PFSK-1 (cell line): ENCODE measurements at regions not wholly inside any gene's neighbourhood (a gene's known extent, or its start where the extent isn't known, plus 50 kb on each side); places are given as distances from the start of the nearest gene placed in this dataset.

ENCODE experiments used
- FOXP2 ChIP-seq: optimal IDR thresholded peaks from 2 replicates; pipeline ENCODE3; 2011; ENCODE audit warnings: borderline replicate concordance, control low read depth, inconsistent platforms; ENCODE audit not compliant: insufficient read depth; ENCODE audit errors: extremely low read length, extremely low read depth
- POLR2AphosphoS5 ChIP-seq: IDR thresholded peaks from 2 replicates; pipeline ENCODE4 v1.6.1; 2012; ENCODE audit warnings: low read depth, mild to moderate bottlenecking, control low read depth, low read length, moderate library complexity
- SIN3A ChIP-seq: IDR thresholded peaks from 2 replicates; pipeline ENCODE4 v1.6.1; 2012; ENCODE audit warnings: mild to moderate bottlenecking, low read length, moderate library complexity, borderline replicate concordance; ENCODE audit not compliant: insufficient read depth
- TAF1 ChIP-seq: IDR thresholded peaks from 2 replicates; pipeline ENCODE4 v1.6.1; 2012; ENCODE audit warnings: low read length, control low read depth, borderline replicate concordance; ENCODE audit not compliant: insufficient read depth
- TF ChIP-seq, protein P1 (sequence below), 2 experiments: IDR thresholded peaks; 2 replicates each; pipeline versions ENCODE4 v1.6.1 to v1.8.0; 2011 to 2012; ENCODE audit warnings: low read depth in 2 of 2, low read length in 2 of 2, control low read depth in 1 of 2, inconsistent platforms in 1 of 2, mild to moderate bottlenecking in 1 of 2, moderate library complexity in 1 of 2; ENCODE audit not compliant: insufficient read depth in 1 of 2

DNA sequence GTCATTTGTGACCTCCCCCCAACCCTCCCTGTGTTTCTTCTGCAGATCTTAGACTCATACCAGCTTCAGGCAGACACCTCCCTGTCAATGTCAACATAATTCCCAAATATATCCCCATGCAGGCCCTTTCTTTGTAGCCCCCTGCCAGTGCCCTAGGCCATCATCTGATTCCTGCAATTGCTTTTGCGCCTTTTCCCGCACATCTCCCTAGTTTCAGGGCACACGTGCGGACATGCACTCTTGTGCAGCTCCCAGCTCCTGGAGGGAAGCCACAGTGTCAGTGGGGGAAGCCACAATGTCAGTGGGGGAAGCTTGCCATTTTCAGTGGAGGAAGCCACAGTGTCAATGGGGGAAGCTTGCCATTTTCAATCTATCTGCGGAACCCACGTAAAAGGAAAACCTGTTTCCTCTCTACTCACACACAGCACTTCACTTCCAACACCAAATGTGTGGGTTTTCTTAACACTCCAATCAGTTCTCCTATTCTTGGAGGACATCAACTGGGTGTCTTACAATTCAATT, 256.4 kb downstream of the ACKR3 start:
- TF ChIP-seq, protein P1, sequence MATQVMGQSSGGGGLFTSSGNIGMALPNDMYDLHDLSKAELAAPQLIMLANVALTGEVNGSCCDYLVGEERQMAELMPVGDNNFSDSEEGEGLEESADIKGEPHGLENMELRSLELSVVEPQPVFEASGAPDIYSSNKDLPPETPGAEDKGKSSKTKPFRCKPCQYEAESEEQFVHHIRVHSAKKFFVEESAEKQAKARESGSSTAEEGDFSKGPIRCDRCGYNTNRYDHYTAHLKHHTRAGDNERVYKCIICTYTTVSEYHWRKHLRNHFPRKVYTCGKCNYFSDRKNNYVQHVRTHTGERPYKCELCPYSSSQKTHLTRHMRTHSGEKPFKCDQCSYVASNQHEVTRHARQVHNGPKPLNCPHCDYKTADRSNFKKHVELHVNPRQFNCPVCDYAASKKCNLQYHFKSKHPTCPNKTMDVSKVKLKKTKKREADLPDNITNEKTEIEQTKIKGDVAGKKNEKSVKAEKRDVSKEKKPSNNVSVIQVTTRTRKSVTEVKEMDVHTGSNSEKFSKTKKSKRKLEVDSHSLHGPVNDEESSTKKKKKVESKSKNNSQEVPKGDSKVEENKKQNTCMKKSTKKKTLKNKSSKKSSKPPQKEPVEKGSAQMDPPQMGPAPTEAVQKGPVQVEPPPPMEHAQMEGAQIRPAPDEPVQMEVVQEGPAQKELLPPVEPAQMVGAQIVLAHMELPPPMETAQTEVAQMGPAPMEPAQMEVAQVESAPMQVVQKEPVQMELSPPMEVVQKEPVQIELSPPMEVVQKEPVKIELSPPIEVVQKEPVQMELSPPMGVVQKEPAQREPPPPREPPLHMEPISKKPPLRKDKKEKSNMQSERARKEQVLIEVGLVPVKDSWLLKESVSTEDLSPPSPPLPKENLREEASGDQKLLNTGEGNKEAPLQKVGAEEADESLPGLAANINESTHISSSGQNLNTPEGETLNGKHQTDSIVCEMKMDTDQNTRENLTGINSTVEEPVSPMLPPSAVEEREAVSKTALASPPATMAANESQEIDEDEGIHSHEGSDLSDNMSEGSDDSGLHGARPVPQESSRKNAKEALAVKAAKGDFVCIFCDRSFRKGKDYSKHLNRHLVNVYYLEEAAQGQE (IDR thresholded peaks at IDR 0.05; ENCODE audit: insufficient read depth in 1 of 2, low read depth in 2 of 2, low read length in 2 of 2) = no peak
- no peak for TF ChIP-seq FOXP2

- TF ChIP-seq SIN3A = no peak
- TF ChIP-seq, protein P1 (IDR thresholded peaks at IDR 0.05; ENCODE audit: insufficient read depth in 1 of 2, low read depth in 2 of 2, low read length in 2 of 2) = no peak
- no peak for TF ChIP-seq TAF1
- no peak for TF ChIP-seq FOXP2
- no peak for TF ChIP-seq POLR2AphosphoS5
Observed at GRCh38 chr2:236826606-236827156, 257.1 kb downstream of the ACKR3 start.

DNA sequence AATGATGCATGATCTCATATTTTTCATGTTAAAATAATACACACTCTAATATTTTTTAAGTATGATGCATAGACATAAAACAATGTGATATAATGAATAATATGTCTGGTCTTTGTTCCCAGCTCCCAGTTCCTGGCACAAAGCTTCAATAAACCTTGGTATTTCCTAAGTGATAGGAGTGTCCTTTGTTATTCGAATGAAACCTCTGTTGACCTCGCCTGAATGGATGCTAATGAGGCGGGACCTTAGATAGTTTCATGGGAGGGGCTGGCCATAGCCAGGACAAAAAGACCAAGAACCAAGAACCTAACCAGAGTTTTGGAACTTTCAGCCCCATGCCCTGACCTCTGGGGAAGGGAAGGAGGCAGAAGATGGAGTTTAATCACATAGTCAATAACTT, 257.7 kb upstream of the COPS8 start:
- TF ChIP-seq, protein P1 (IDR thresholded peaks at IDR 0.05; ENCODE audit: insufficient read depth in 1 of 2, low read depth in 2 of 2, low read length in 2 of 2) = no peak
- TF ChIP-seq SIN3A = no peak
- no peak for TF ChIP-seq FOXP2
- TF ChIP-seq POLR2AphosphoS5 = no peak
- no peak for TF ChIP-seq TAF1

GRCh38 chr2:236828820-236829219, 256.9 kb upstream of the COPS8 start:
- no peak for TF ChIP-seq SIN3A

DNA sequence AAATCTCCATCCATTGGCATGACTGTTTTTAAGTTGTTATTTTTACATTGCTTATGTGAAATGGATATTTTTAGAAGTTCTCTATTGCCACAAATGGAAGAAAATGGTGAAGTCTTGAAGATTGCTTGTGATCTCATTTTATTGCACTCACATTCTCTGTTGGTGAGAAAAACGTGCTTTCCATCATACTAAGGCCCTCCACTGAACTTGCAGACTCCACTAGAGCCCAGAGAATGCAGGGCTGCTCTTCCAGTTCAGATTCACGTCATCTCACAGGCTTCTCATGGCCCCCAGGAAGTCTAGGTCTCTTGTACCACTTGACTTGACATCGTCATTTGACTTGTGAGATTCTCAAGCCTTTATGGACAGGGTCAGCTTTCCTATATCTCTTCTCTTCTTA, 254.8 kb upstream of the COPS8 start:
- no peak for TF ChIP-seq POLR2AphosphoS5
- TF ChIP-seq, protein P1 (IDR thresholded peaks at IDR 0.05; ENCODE audit: insufficient read depth in 1 of 2, low read depth in 2 of 2, low read length in 2 of 2) = no peak
- TF ChIP-seq SIN3A = no peak
- TF ChIP-seq TAF1 = no peak
- TF ChIP-seq FOXP2 = no peak

DNA sequence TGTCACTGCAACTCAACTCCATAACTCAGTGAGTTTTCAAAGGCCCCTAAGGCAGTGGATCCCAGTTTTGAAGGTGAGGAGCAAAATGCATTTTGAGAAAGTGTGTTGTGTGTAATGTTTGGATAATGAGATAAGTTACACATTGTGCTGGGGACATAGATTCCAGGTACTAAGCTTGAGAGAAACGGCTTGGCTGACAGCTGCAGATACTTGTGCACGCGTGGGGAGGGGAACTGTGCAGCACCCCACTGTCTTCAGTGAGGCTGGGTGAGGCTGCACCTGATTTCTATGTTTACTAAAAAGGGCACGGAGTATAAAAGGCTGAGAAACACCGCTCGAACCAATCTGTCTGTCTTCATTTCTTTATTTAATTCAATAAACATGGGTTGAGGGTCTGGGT, 254.0 kb upstream of the COPS8 start:
- TF ChIP-seq POLR2AphosphoS5 (no peak), TAF1 (no peak), FOXP2 (no peak), SIN3A (no peak)
- TF ChIP-seq, protein P1 (IDR thresholded peaks at IDR 0.05; ENCODE audit: insufficient read depth in 1 of 2, low read depth in 2 of 2, low read length in 2 of 2) = no peak
